ENCODE measurements at regions not wholly inside any gene's neighbourhood (a gene's known extent, or its start where the extent isn't known, plus 50 kb on each side); places are given as distances from the start of the nearest gene placed in this dataset.
"Not testable (repeated sequence)": the region's sequence is repeated elsewhere in the genome, so short reads cannot be mapped to it uniquely, and the experiment has no call there.

DNA sequence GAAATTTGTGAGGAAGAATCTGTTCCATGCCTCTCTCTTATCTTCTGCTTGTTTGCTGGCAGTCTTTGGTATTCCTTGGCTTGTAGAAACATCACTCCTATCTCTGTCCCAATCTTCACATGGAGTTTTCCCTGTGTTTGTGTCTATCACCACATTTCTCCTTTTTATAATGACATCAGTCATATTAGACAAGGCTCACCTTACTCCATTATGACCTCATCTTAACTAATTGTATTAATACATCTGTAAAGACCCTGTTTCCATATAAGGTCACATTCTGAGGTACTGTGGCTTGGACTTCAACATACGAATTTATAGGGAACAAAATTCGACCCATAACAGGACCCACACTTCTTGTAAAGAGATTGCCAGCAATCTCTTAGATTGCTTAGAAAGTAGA is 72.3 kb upstream of the POGK start:
- Histone ChIP-seq H3K36me3 (ENCODE audit: low read length) (no peaks in the 10 kb centered on the region), H3K9ac (ENCODE audit: low read length) (no peak overlapping the region), H3K4me3 (ENCODE audit: insufficient read depth, low read length, poor library complexity, severe bottlenecking) (no peak overlapping the region), H3K79me2 (ENCODE audit: insufficient read depth, low read length) (no peaks in the 10 kb centered on the region), H3K9me2 (replicated peaks; ENCODE audit: insufficient read depth, low read length) (no peaks in the 10 kb centered on the region), H3K9me3 (ENCODE audit: insufficient read depth, low read length) (no peaks in the 10 kb centered on the region), H3F3A (ENCODE audit: insufficient read depth) (no peaks in the 10 kb centered on the region), H2AFZ (ENCODE audit: low read depth, low read length, severe bottlenecking) (no peak overlapping the region), H3K27me3 (ENCODE audit: low read length) (no peaks in the 10 kb centered on the region), H4K20me1 (ENCODE audit: low read depth, low read length) (no peaks in the 10 kb centered on the region), H3K27ac (ENCODE audit: low read depth, low read length) (no peak overlapping the region), H3K4me2 (ENCODE audit: low read depth, low read length, poor library complexity, severe bottlenecking) (no peak overlapping the region)
- TF ChIP-seq, protein P1, sequence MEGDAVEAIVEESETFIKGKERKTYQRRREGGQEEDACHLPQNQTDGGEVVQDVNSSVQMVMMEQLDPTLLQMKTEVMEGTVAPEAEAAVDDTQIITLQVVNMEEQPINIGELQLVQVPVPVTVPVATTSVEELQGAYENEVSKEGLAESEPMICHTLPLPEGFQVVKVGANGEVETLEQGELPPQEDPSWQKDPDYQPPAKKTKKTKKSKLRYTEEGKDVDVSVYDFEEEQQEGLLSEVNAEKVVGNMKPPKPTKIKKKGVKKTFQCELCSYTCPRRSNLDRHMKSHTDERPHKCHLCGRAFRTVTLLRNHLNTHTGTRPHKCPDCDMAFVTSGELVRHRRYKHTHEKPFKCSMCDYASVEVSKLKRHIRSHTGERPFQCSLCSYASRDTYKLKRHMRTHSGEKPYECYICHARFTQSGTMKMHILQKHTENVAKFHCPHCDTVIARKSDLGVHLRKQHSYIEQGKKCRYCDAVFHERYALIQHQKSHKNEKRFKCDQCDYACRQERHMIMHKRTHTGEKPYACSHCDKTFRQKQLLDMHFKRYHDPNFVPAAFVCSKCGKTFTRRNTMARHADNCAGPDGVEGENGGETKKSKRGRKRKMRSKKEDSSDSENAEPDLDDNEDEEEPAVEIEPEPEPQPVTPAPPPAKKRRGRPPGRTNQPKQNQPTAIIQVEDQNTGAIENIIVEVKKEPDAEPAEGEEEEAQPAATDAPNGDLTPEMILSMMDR (IDR thresholded peaks at IDR 0.05; ENCODE audit: insufficient read depth, low read length, poor library complexity, severe bottlenecking) = no peak
- no peak for TF ChIP-seq EZH2phosphoT487 (conservative IDR thresholded peaks at IDR 0.05; ENCODE audit: low read length)

DNA sequence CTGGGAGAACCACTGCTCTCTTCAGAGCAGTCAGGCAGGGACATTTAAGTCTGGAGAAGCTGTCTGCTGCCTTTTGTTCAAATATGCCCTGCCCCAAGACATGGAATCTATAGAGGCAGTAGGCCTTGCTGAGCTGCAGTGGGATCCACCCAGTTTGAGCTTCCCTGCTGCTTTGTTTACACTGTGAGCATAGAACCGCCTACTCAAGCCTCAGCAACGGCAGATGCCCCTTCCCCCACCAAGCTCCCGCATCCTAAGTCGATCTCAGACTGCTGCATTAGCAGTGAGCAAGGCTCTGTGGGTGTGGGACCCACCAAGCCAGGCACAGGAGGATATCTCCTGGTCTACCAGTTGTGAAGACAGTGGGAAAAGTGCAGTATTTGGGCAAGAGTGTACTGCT is 54.6 kb upstream of the POGK start:
- H3K4me2 ChIP-seq (ENCODE audit: low read depth, low read length, poor library complexity, severe bottlenecking); H3K9me2 ChIP-seq (replicated peaks; ENCODE audit: insufficient read depth, low read length); H3K4me3 ChIP-seq (ENCODE audit: insufficient read depth, low read length, poor library complexity, severe bottlenecking); H3F3A ChIP-seq (ENCODE audit: insufficient read depth); H3K9ac ChIP-seq (ENCODE audit: low read length); H3K79me2 ChIP-seq (ENCODE audit: insufficient read depth, low read length); H3K36me3 ChIP-seq (ENCODE audit: low read length); H3K27ac ChIP-seq (ENCODE audit: low read depth, low read length); H2AFZ ChIP-seq (ENCODE audit: low read depth, low read length, severe bottlenecking); H4K20me1 ChIP-seq (ENCODE audit: low read depth, low read length); H3K27me3 ChIP-seq (ENCODE audit: low read length); H3K9me3 ChIP-seq (ENCODE audit: insufficient read depth, low read length): not testable (repeated sequence)

DNA sequence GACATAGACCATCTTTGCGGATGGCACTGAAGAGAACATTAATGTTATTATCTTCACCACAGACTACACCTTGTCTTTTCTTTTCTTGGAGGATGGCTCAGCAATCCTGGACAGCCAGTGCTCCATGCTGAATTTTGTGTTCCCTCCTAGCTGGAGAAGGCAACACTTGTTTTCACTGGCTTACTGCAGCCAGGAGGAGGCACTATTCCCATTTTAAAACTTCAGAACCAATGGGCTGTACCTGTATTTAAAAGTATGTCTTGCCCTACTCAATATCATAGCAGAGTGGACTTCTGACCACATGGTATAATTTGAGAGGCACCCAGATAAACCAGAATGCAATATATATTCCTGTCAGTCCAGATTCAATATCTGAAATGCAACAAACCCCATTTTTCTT is 53.3 kb upstream of the POGK start:
- Histone ChIP-seq H3K4me3 (ENCODE audit: insufficient read depth, low read length, poor library complexity, severe bottlenecking) (no peak overlapping the region), H3K27ac (ENCODE audit: low read depth, low read length) (no peak overlapping the region), H3K36me3 (ENCODE audit: low read length) (no peaks in the 10 kb centered on the region), H3K79me2 (ENCODE audit: insufficient read depth, low read length) (no peaks in the 10 kb centered on the region), H4K20me1 (ENCODE audit: low read depth, low read length) (no peaks in the 10 kb centered on the region), H2AFZ (ENCODE audit: low read depth, low read length, severe bottlenecking) (no peak overlapping the region), H3K9ac (ENCODE audit: low read length) (no peak overlapping the region), H3F3A (ENCODE audit: insufficient read depth) (no peaks in the 10 kb centered on the region), H3K4me2 (ENCODE audit: low read depth, low read length, poor library complexity, severe bottlenecking) (no peak overlapping the region), H3K9me3 (ENCODE audit: insufficient read depth, low read length) (no peaks in the 10 kb centered on the region), H3K27me3 (ENCODE audit: low read length) (no peaks in the 10 kb centered on the region), H3K9me2 (replicated peaks; ENCODE audit: insufficient read depth, low read length) (no peaks in the 10 kb centered on the region)
- TF ChIP-seq, protein P1 (IDR thresholded peaks at IDR 0.05; ENCODE audit: insufficient read depth, low read length, poor library complexity, severe bottlenecking) = no peak
- no peak for TF ChIP-seq EZH2phosphoT487 (conservative IDR thresholded peaks at IDR 0.05; ENCODE audit: low read length)

DNA sequence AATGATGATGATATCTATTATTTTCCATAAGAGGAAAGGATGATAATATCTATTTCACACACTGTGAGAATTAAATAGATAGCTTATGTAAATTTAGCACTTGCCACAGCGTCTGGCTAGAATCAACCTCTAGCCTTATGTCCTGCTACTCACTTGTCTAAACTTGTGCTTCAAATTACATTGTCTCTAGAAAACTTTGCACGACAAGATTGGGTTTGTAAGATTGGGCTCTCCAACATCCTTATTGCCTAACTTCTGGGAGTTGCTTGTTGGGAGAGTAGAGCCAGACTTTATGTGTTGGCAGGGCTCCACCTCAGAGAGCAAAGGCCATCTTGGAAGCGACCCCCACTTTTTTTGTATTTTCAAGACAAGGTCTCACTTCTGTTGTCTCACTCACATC is 50.0 kb upstream of the POGK start:
- H3K79me2 ChIP-seq (ENCODE audit: insufficient read depth, low read length) = no peaks in the 10 kb centered on the region
- H3K27ac ChIP-seq (ENCODE audit: low read depth, low read length) = no peak overlapping the region
- no peak for TF ChIP-seq EZH2phosphoT487 (conservative IDR thresholded peaks at IDR 0.05; ENCODE audit: low read length)
- TF ChIP-seq, protein P1 (IDR thresholded peaks at IDR 0.05; ENCODE audit: insufficient read depth, low read length, poor library complexity, severe bottlenecking) = no peak
- no peaks in the 10 kb centered on the region for H3K9me2 ChIP-seq (replicated peaks; ENCODE audit: insufficient read depth, low read length)
- H3K4me2 ChIP-seq (ENCODE audit: low read depth, low read length, poor library complexity, severe bottlenecking) = no peak overlapping the region
- H3F3A ChIP-seq (ENCODE audit: insufficient read depth) = no peaks in the 10 kb centered on the region
- H3K4me3 ChIP-seq (ENCODE audit: insufficient read depth, low read length, poor library complexity, severe bottlenecking) = no peak overlapping the region
- H2AFZ ChIP-seq (ENCODE audit: low read depth, low read length, severe bottlenecking) = no peak overlapping the region
- H3K9me3 ChIP-seq (ENCODE audit: insufficient read depth, low read length) = no peaks in the 10 kb centered on the region
- H3K9ac ChIP-seq (ENCODE audit: low read length) = no peak overlapping the region
- H4K20me1 ChIP-seq (ENCODE audit: low read depth, low read length) = no peaks in the 10 kb centered on the region
- no peaks in the 10 kb centered on the region for H3K27me3 ChIP-seq (ENCODE audit: low read length)
- no peaks in the 10 kb centered on the region for H3K36me3 ChIP-seq (ENCODE audit: low read length)
